BLaER1 treated with 17β-estradiol and CSF1 and Interleukin-3, amounts not matched to agents 10 nM and 100 nM (cell line): ENCODE measurements at regions not wholly inside any gene's neighbourhood (a gene's known extent, or its start where the extent isn't known, plus 50 kb on each side); places are given as distances from the start of the nearest gene placed in this dataset.
"Not testable (repeated sequence)": the region's sequence is repeated elsewhere in the genome, so short reads cannot be mapped to it uniquely, and the experiment has no call there.

ENCODE experiments used
- H3K27ac ChIP-seq, 11 experiments: shearing (Covaris generic); formaldehyde crosslinking; 2 replicates each; pipeline ENCODE4 v1.8.1; 2022
- H3K27me3 ChIP-seq, 11 experiments: shearing (Covaris generic); formaldehyde crosslinking; 2 replicates each; pipeline ENCODE4 v1.8.1; 2022
- H3K36me3 ChIP-seq, 11 experiments: shearing (Covaris generic); formaldehyde crosslinking; 2 replicates each; pipeline ENCODE4 v1.8.1; 2022
- H3K4me1 ChIP-seq, 10 experiments: shearing (Covaris generic); formaldehyde crosslinking; 2 replicates each; pipeline ENCODE4 v1.8.1; 2022
- H3K4me2 ChIP-seq, 11 experiments: shearing (Covaris generic); formaldehyde crosslinking; 2 replicates each; pipeline ENCODE4 v1.8.1; 2022
- H3K4me3 ChIP-seq, 10 experiments: shearing (Covaris generic); formaldehyde crosslinking; 2 replicates each; pipeline ENCODE4 v1.8.1; 2022
- H3K9ac ChIP-seq, 11 experiments: shearing (Covaris generic); formaldehyde crosslinking; 2 replicates each; pipeline ENCODE4 v1.8.1; 2022
- H3K9me3 ChIP-seq, 11 experiments: shearing (Covaris generic); formaldehyde crosslinking; replicated peaks in 1 of 11; 2 replicates each; pipeline ENCODE4 v1.8.1; 2022
- H4K20me1 ChIP-seq, 11 experiments: shearing (Covaris generic); formaldehyde crosslinking; 2 replicates each; pipeline ENCODE4 v1.8.1; 2022
- Cebpa-rat ChIP-seq, 11 experiments: shearing (Covaris generic); IDR thresholded peaks; 2 replicates each; pipeline ENCODE4 v1.8.1; 2022

- not testable (repeated sequence) for H3K9me3 ChIP-seq, H3K27me3 ChIP-seq, H4K20me1 ChIP-seq, H3K36me3 ChIP-seq, H3K27ac ChIP-seq, H3K4me3 ChIP-seq, H3K9ac ChIP-seq
- Histone ChIP-seq H3K4me1 (peaks cover 0 to 16% (median 0%) of the 10 kb centered on the region in 10 experiments; a peak in 5 of 20 replicates), H3K4me2 (peak overlapping the region in 3 of 11 experiments; percentile 24 to 33 (median 28); a peak in 5 of 22 replicates)
Measured at GRCh38 chr3:48101301-48101650, 85.1 kb upstream of the MAP4 start.

- Histone ChIP-seq H3K36me3 (no peaks in the 10 kb centered on the region), H3K27ac (no peak overlapping the region), H3K4me3 (no peak overlapping the region), H3K9me3 (no peaks in the 10 kb centered on the region), H3K4me1 (peaks cover 7 to 16% (median 15%) of the 10 kb centered on the region in 10 experiments), H4K20me1 (peaks cover 0 to 11% (median 5%) of the 10 kb centered on the region in 11 experiments; a peak in 15 of 22 replicates), H3K4me2 (no peak overlapping the region), H3K27me3 (no peaks in the 10 kb centered on the region), H3K9ac (no peak overlapping the region)
- TF ChIP-seq Cebpa-rat (IDR thresholded peaks at IDR 0.05), result no peak
Measured at GRCh38 chr3:48092270-48092669, 76.1 kb upstream of the MAP4 start.

- no peak for TF ChIP-seq Cebpa-rat (IDR thresholded peaks at IDR 0.05)
- peaks cover 0 to 5% (median 0%) of the 10 kb centered on the region in 11 experiments; a peak in 2 of 22 replicates for H3K36me3 ChIP-seq
- peaks cover 27 to 36% (median 33%) of the 10 kb centered on the region in 10 experiments for H3K4me1 ChIP-seq
- no peak overlapping the region for H3K4me3 ChIP-seq
- H3K27me3 ChIP-seq, result no peaks in the 10 kb centered on the region
- H3K4me2 ChIP-seq, result peak overlapping the region in 10 of 11 experiments; percentile 67 to 89 (median 79); a peak in 18 of 22 replicates
- peak overlapping the region in 1 of 11 experiments; percentile 88; a peak in 1 of 22 replicates for H3K27ac ChIP-seq
- H4K20me1 ChIP-seq, result peaks cover 4 to 29% (median 23%) of the 10 kb centered on the region in 11 experiments; a peak in 17 of 22 replicates
- H3K9ac ChIP-seq, result peak overlapping the region in 2 of 11 experiments; percentile 87 to 89; a peak in 1 of 22 replicates
- no peaks in the 10 kb centered on the region for H3K9me3 ChIP-seq
Measured at GRCh38 chr3:48090166-48090939, 74.1 kb upstream of the MAP4 start.

GRCh38 chr3:48088749-48089466 lies 72.7 kb upstream of the MAP4 start:
- H3K9ac ChIP-seq, result peak overlapping the region; percentile 80 to 95 (median 88)
- no peaks in the 10 kb centered on the region for H3K27me3 ChIP-seq
- H3K9me3 ChIP-seq, result no peaks in the 10 kb centered on the region
- H3K36me3 ChIP-seq, result peaks cover 4 to 15% (median 9%) of the 10 kb centered on the region in 11 experiments; a peak in 18 of 22 replicates
- H3K4me1 ChIP-seq, result peaks cover 33 to 45% (median 38%) of the 10 kb centered on the region in 10 experiments
- TF ChIP-seq Cebpa-rat (IDR thresholded peaks at IDR 0.05), result no peak
- H3K4me3 ChIP-seq, result peak overlapping the region; percentile 81 to 98 (median 90)
- H3K27ac ChIP-seq, result peak overlapping the region; percentile 56 to 94 (median 88); a peak in 21 of 22 replicates
- peaks cover 4 to 44% (median 36%) of the 10 kb centered on the region in 11 experiments; a peak in 18 of 22 replicates for H4K20me1 ChIP-seq
- peak overlapping the region; percentile 86 to 95 (median 92) for H3K4me2 ChIP-seq

- Histone ChIP-seq H4K20me1 (peaks cover 4 to 51% (median 43%) of the 10 kb centered on the region in 11 experiments; a peak in 18 of 22 replicates), H3K4me1 (peaks cover 33 to 45% (median 38%) of the 10 kb centered on the region in 10 experiments), H3K27ac (peak overlapping the region; percentile 56 to 94 (median 88); a peak in 21 of 22 replicates), H3K9ac (peak overlapping the region; percentile 80 to 95 (median 88)), H3K4me2 (peak overlapping the region; percentile 74 to 95 (median 92)), H3K27me3 (no peaks in the 10 kb centered on the region), H3K4me3 (peak overlapping the region; percentile 81 to 98 (median 90)), H3K36me3 (peaks cover 10 to 22% (median 16%) of the 10 kb centered on the region in 11 experiments), H3K9me3 (no peaks in the 10 kb centered on the region)
- no peak for TF ChIP-seq Cebpa-rat (IDR thresholded peaks at IDR 0.05)
Measured at GRCh38 chr3:48088056-48088748, 72.0 kb upstream of the MAP4 start.

- Histone ChIP-seq H3K27ac (peak overlapping the region in 9 of 11 experiments; percentile 78 to 94 (median 88); a peak in 11 of 22 replicates), H3K9ac (peak overlapping the region; percentile 80 to 95 (median 88); a peak in 17 of 22 replicates), H3K36me3 (peaks cover 10 to 23% (median 16%) of the 10 kb centered on the region in 11 experiments), H3K4me3 (peak overlapping the region in 8 of 10 experiments; percentile 81 to 98 (median 90); a peak in 11 of 20 replicates), H3K9me3 (no peaks in the 10 kb centered on the region), H3K27me3 (no peaks in the 10 kb centered on the region), H3K4me1 (peaks cover 36 to 52% (median 42%) of the 10 kb centered on the region in 10 experiments), H3K4me2 (peak overlapping the region; percentile 74 to 95 (median 92)), H4K20me1 (peaks cover 13 to 66% (median 58%) of the 10 kb centered on the region in 11 experiments; a peak in 19 of 22 replicates)
- no peak for TF ChIP-seq Cebpa-rat (IDR thresholded peaks at IDR 0.05)
Measured at GRCh38 chr3:48086705-48087104, 70.5 kb upstream of the MAP4 start.

- Histone ChIP-seq H3K27ac (no peak overlapping the region), H3K4me3 (no peak overlapping the region), H3K9me3 (no peaks in the 10 kb centered on the region), H3K4me1 (peaks cover 34 to 52% (median 39%) of the 10 kb centered on the region in 10 experiments), H3K27me3 (no peaks in the 10 kb centered on the region), H3K9ac (no peak overlapping the region), H3K36me3 (peaks cover 13 to 31% (median 23%) of the 10 kb centered on the region in 11 experiments), H4K20me1 (peaks cover 24 to 84% (median 74%) of the 10 kb centered on the region in 11 experiments; a peak in 19 of 22 replicates), H3K4me2 (peak overlapping the region in 4 of 11 experiments; percentile 23 to 93 (median 58); a peak in 3 of 22 replicates)
- TF ChIP-seq Cebpa-rat (IDR thresholded peaks at IDR 0.05), result no peak
Measured at GRCh38 chr3:48084929-48085328, 68.7 kb upstream of the MAP4 start.

DNA sequence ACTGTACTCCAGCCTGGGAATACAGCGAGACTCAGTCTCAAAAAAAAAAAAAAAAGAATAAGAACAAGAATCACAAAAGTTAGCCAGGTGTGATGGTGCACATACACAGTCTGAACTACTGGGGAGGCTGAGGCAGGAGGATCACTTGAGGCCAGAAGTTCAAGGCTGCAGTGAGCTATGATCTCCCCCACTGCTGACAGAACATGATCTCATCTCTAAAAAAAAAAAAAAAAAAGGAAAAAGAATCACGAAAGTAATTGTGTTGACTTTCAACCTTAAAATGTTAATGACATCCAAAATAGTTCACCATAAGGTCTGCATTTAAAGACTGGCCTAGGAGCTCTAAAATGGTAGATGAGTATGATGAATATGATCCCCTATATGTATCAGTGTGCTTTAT lies 68.0 kb upstream of the MAP4 start:
- H4K20me1 ChIP-seq, result peaks cover 24 to 91% (median 82%) of the 10 kb centered on the region in 11 experiments; a peak in 19 of 22 replicates
- 0 out of 22 replicates have a peak overlapping the region, but pooled peaks of 1 of the 11 experiments have one; percentile 27 for H3K4me2 ChIP-seq
- no peaks in the 10 kb centered on the region for H3K9me3 ChIP-seq
- no peak overlapping the region for H3K27ac ChIP-seq
- TF ChIP-seq Cebpa-rat (IDR thresholded peaks at IDR 0.05), result no peak
- H3K27me3 ChIP-seq, result no peaks in the 10 kb centered on the region
- peaks cover 13 to 39% (median 26%) of the 10 kb centered on the region in 11 experiments for H3K36me3 ChIP-seq
- no peak overlapping the region for H3K4me3 ChIP-seq
- H3K9ac ChIP-seq, result no peak overlapping the region
- H3K4me1 ChIP-seq, result peaks cover 27 to 46% (median 31%) of the 10 kb centered on the region in 10 experiments
